Large intestine (tissue), 3 donors: ENCODE measurements at regions not wholly inside any gene's neighbourhood (a gene's known extent, or its start where the extent isn't known, plus 50 kb on each side); places are given as distances from the start of the nearest gene placed in this dataset.

Experiments used
- DNase-seq, 2 donors: peaks; one replicate each; pipeline versions ENCODE4 v3.0.0 to v3.0.0-alpha.2; 2013
- H3K27ac ChIP-seq: one replicate; pipeline ENCODE4 v1.5.1; 2013; ENCODE audit warnings: low read length
- H3K27me3 ChIP-seq: 2 replicates; pipeline ENCODE4 v1.6.1; 2013; ENCODE audit warnings: low read length; ENCODE audit not compliant: control insufficient read depth, insufficient read depth
- H3K36me3 ChIP-seq: 2 replicates; pipeline ENCODE4 v1.6.1; 2013; ENCODE audit warnings: low read length; ENCODE audit not compliant: control insufficient read depth, insufficient read depth
- H3K4me1 ChIP-seq: one replicate; pipeline ENCODE4 v1.6.1; 2013; ENCODE audit warnings: low read length; ENCODE audit not compliant: control insufficient read depth, insufficient read depth
- H3K4me3 ChIP-seq: one replicate; pipeline ENCODE4 v1.5.1; 2013; ENCODE audit warnings: low read length
- H3K9me3 ChIP-seq: one replicate; pipeline ENCODE4 v1.6.1; 2013; ENCODE audit warnings: mild to moderate bottlenecking, low read depth, low read length, moderate library complexity; ENCODE audit not compliant: control insufficient read depth
- WGBS: methylation state at CpG from one replicate; pipeline ENCODE4 v1.1.5; 2013; ENCODE audit warnings: low lambda C conversion rate; ENCODE audit not compliant: insufficient coverage; 5-methylcytosine and 5-hydroxymethylcytosine counted together

DNA sequence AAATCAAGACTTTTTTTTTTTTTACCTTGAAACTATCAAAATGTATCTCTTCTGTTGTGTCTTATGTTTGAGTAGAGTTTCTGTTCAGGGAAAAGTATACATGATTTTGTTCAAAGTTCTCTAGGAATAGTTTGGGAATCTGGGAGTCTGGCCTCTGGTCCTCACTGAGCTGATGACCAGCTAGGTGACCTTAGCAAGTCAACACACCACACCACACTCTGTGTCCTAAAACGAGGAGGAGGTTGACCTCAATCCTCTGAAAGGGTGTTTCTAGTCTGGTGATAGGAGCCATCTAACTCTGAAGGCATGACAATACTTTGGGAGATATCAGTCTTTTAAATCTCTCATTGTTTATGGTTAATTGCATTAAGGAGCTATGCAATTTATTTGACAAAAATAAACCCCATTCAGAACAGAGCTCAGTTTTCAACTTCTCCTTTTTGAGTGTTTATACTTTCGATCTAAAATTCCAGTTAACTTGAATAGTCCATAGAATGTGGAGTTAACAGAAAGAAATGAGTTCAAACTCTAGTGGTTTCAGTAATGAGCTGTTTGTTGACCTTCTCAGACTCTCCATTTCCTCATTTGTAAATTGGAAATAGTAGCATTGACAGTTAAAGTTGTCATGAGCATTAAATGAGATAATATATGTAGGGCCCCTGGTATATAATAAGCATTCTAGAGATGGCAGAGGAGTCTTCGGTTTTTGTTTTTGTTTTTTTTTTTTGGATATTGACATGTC lies 112.2 kb upstream of the LRRN1 start:
- Histone ChIP-seq H3K9me3 (no peaks in the 10 kb centered on the region), H3K36me3 (no peaks in the 10 kb centered on the region), H3K4me3 (no peak overlapping the region), H3K4me1 (no peaks in the 10 kb centered on the region), H3K27me3 (no peaks in the 10 kb centered on the region), H3K27ac (no peak overlapping the region)
- whole genome bisulfite sequencing, result 100% methylated on average over 2 of the region's 3 CpGs
- no peak for DNase-seq

- 67% methylated on average over 1 of the region's 7 CpGs for WGBS
- Histone ChIP-seq H3K36me3 (no peaks in the 10 kb centered on the region), H3K27ac (no peak overlapping the region), H3K27me3 (no peaks in the 10 kb centered on the region), H3K4me3 (no peak overlapping the region), H3K9me3 (no peaks in the 10 kb centered on the region), H3K4me1 (no peaks in the 10 kb centered on the region)
- DNase-seq, result no peak
Observed at GRCh38 chr3:3685721-3686120, 113.5 kb upstream of the LRRN1 start.

- no peaks in the 10 kb centered on the region for H3K36me3 ChIP-seq
- WGBS, result no CpG with 5 or more reads among the region's 1 CpG
- H3K27ac ChIP-seq, result no peak overlapping the region
- H3K9me3 ChIP-seq, result no peaks in the 10 kb centered on the region
- no peaks in the 10 kb centered on the region for H3K27me3 ChIP-seq
- no peak overlapping the region for H3K4me3 ChIP-seq
- no peak for DNase-seq
- H3K4me1 ChIP-seq, result no peaks in the 10 kb centered on the region
Observed at GRCh38 chr3:3683261-3683660, 116.0 kb upstream of the LRRN1 start.

DNA sequence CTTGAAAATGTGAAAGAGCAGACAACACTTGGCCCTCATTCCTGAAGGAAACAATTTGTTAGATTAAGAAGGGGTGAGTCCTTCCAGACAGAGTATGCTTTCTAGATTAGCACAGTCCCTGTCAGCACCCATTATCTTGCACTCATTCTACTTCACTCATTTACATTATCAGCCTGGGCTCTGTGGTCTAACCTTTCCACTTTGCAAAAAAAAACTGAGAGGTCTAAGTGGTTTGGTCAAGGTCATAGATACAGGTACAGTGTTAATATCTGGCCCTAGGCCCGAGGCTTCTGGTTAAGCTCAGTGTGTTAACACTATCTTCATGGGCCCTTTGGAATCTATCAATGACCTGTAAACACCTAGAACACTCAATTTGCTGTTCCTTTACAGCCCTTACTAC lies 123.4 kb upstream of the LRRN1 start:
- DNase-seq, result no peak
- no peak overlapping the region for H3K27ac ChIP-seq
- WGBS, result no CpG with 5 or more reads among the region's 1 CpG
- H3K9me3 ChIP-seq, result no peaks in the 10 kb centered on the region
- no peaks in the 10 kb centered on the region for H3K27me3 ChIP-seq
- H3K36me3 ChIP-seq, result no peaks in the 10 kb centered on the region
- H3K4me3 ChIP-seq, result no peak overlapping the region
- H3K4me1 ChIP-seq, result no peaks in the 10 kb centered on the region

DNA sequence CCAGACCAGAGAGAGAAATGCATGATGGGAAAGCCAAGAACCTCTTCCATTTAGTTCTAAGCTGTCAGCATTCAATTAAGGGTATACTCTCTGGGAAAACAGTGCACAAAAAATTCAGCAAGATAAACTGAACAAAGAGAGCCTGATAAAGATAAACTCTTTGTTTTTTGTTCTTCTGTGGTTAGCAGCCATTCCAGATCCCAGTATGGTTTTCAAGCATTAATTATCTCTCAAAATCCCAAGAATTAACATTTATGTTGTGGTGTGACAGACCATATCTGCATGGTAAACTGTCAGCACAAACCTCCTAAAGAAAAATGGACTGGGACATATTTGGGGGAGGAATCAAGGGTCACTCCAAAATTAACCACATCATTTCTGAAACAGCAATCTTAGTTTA lies 124.0 kb upstream of the LRRN1 start:
- Histone ChIP-seq H3K9me3 (no peaks in the 10 kb centered on the region), H3K27ac (no peak overlapping the region), H3K4me3 (no peak overlapping the region), H3K36me3 (no peaks in the 10 kb centered on the region), H3K27me3 (no peaks in the 10 kb centered on the region), H3K4me1 (no peaks in the 10 kb centered on the region)
- DNase-seq, result no peak

- H3K27me3 ChIP-seq, result no peaks in the 10 kb centered on the region
- H3K9me3 ChIP-seq, result no peaks in the 10 kb centered on the region
- DNase-seq, result no peak
- H3K4me1 ChIP-seq, result no peaks in the 10 kb centered on the region
- no peak overlapping the region for H3K27ac ChIP-seq
- no peak overlapping the region for H3K4me3 ChIP-seq
- WGBS, result no CpG with 5 or more reads among the region's 3 CpGs
- no peaks in the 10 kb centered on the region for H3K36me3 ChIP-seq
Observed at GRCh38 chr3:3666664-3667063, 132.6 kb upstream of the LRRN1 start.

- no CpG with 5 or more reads among the region's 13 CpGs for WGBS
Observed at GRCh38 chr3:3665961-3666640, 133.1 kb upstream of the LRRN1 start.

DNA sequence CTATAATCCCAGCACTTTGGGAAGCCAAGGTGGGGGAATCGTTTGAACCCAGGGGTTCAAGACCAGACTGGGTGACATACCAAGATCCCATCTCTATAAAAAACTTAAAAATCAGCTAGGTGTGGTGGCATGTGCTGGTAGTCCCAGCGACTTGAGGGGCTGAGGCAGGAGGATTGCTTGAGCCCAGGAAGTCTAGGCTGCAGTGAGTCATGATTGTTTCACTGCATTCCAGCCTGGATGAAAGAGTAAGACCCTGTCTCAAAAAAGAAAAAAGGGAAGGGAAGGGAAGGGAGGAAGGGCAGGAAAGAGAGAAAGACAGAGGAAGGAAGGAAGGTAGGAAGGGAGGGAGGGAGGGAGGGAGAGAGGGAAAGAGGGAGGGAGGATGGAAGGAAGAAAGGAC lies 133.7 kb upstream of the LRRN1 start:
- Histone ChIP-seq H3K4me3 (no peak overlapping the region), H3K9me3 (no peaks in the 10 kb centered on the region), H3K27me3 (no peaks in the 10 kb centered on the region), H3K36me3 (no peaks in the 10 kb centered on the region), H3K4me1 (no peaks in the 10 kb centered on the region), H3K27ac (no peak overlapping the region)
- no CpG with 5 or more reads among the region's 2 CpGs for WGBS
- no peak for DNase-seq

More at GRCh38 chr3:3665961-3666640, 133.1 kb upstream of the LRRN1 start:
- Histone ChIP-seq H3K27me3 (no peaks in the 10 kb centered on the region), H3K4me3 (no peak overlapping the region), H3K36me3 (no peaks in the 10 kb centered on the region), H3K27ac (no peak overlapping the region), H3K4me1 (no peaks in the 10 kb centered on the region), H3K9me3 (no peaks in the 10 kb centered on the region)
- DNase-seq, result no peak

DNA sequence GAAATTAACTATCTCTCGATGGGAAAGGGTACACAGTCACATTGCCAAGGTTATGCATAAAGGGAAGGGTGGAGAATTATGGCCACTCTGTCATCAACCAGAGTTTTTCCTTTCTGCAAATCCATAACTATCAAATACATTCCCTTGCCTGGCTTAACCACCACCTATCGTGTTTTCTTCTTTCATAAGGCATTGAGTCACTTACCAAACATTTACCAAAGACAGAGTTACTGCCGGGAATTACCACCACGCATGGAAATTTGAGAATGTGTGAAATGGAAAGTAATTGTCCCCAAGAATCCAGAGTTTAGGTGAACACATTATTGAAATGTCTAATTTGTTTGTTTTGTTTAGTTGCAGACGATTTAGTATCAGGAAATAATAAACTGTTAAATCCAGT lies 134.3 kb upstream of the LRRN1 start:
- H3K36me3 ChIP-seq, result no peaks in the 10 kb centered on the region
- H3K9me3 ChIP-seq, result no peaks in the 10 kb centered on the region
- DNase-seq, result no peak
- no peak overlapping the region for H3K4me3 ChIP-seq
- H3K27me3 ChIP-seq, result no peaks in the 10 kb centered on the region
- no peaks in the 10 kb centered on the region for H3K4me1 ChIP-seq
- H3K27ac ChIP-seq, result no peak overlapping the region
- 70% methylated on average over 3 of the region's 5 CpGs for WGBS

DNA sequence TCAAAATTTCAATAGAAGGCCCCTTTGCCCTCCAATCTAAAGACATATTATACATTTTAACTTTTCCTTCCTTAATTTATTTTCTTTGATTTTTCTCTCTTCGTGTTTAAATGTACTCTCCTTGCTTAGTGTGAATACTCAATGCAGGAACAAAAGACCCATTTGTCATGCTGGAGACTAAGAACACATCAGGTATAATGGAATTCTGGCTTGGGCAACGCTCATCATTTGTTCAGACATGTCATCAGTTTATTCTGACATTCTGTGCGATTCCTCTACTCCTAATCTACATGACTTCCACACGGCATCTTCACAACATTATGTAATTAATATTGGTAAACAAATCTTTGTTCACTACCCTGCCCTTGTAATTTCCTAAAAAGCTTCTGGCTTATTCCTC lies 136.6 kb upstream of the LRRN1 start:
- no peaks in the 10 kb centered on the region for H3K4me1 ChIP-seq
- H3K27ac ChIP-seq, result no peak overlapping the region
- peaks cover 4% of the 10 kb centered on the region for H3K9me3 ChIP-seq
- WGBS, result 86% methylated on average over 1 of the region's 4 CpGs
- no peaks in the 10 kb centered on the region for H3K36me3 ChIP-seq
- H3K27me3 ChIP-seq, result no peaks in the 10 kb centered on the region
- DNase-seq, result no peak
- no peak overlapping the region for H3K4me3 ChIP-seq

DNA sequence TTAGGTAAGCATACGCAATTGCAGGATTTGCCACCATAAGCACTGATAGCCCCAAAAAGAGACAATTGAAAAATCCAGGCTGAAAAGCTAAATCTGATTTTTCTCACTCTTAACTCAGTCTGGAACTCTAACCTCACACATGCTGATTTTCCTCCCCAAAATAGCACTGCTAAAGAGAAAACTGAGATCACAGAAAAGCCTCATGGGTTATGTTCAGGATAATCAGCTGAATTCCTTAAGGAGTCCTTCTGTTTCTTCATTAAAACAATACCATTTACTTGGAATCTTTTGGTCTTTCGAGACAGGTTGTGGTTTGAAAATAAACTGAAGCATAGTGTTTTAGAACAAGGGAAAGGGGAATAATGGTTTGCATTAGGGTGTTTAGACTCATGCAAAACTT lies 144.3 kb upstream of the LRRN1 start:
- Histone ChIP-seq H3K4me1 (no peaks in the 10 kb centered on the region), H3K27ac (no peak overlapping the region), H3K36me3 (no peaks in the 10 kb centered on the region), H3K27me3 (no peaks in the 10 kb centered on the region), H3K9me3 (peaks cover 4% of the 10 kb centered on the region), H3K4me3 (no peak overlapping the region)
- DNase-seq, result no peak
- no CpG with 5 or more reads among the region's 2 CpGs for WGBS
